CD4-positive, alpha-beta T cell treated with Interleukin-6 at 100 ng/mL for 8 hours (primary cell): ENCODE measurements at regions not wholly inside any gene's neighbourhood (a gene's known extent, or its start where the extent isn't known, plus 50 kb on each side); places are given as distances from the start of the nearest gene placed in this dataset.

Experiments
- DNase-seq: peaks from one replicate; pipeline ENCODE4 v3.0.0-alpha.2; 2020; ENCODE audit warnings: mixed read lengths, low spot score

DNA sequence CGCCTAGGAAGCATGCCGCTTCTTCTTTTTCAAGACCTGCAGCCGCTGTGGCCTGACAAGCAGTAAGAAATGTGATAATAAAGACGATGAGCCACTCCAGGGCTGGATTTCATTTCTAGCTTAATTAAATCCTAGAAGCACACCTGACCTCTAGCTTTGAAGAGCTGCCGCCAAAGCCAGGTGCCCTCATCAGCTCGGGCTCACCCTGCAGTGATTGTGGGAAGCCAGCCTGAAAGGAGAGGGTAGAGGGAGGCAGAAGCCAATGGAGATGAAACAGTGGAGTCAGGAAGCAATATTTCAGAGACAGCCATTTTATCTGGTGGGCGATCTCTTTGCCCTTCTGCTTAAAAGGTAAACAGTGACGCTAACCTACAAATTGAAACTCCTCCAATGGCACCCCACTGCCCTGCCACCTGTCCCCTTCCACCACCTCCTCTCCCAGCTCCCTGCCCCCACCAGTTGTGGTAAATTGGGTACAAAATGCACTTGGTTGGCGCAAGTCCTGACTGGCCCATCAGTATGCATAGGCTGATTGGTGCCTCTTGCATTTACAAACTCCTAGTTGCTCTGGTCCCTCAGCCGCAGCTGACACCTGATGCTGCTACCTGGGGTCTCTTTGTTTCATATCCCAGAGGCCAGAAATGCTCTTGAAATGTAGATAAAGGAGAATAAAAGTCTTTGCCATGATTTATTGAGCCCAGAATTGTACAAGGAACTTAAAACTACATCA lies 385.3 kb downstream of the PDCD6IP start:
- DNase-seq: no peak

DNA sequence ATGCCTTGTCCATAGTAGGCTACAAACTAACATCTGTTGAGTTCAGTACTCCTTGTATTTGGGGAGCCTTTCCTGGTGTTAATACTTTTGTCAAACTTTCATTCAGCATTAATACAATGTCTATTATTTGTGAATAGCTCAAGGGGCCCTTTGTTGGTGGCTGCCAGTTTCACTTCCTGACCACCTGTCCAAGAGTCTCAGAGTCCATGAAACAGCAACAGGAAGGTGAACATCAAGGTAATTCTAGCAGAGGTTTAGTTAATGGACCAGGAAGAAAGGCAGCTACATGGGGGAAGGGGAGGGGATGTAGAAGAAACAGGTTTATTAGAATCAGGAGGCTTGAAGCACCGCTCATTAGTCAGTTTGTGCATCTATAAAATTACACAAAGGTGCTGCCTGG lies 386.9 kb downstream of the PDCD6IP start:
- DNase-seq: no peak

DNA sequence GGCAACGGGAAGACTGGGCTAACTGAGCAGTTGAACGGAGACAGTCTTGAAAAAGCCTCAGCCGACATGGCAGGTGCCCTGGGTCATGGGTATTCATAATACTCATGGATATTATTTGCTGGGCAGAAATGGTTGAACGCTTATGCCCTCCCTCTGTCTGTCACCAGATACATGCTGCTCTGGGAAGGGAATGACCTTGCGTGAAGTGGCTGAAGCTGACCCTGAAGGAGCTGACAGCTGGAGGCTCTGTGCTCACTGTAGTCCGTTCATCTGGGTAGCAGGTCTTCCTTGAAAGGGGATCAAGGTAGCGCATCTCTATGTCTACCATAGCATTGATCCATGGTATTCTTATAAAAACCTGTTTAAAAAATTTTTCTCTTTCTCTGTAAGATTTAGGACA lies 390.7 kb downstream of the PDCD6IP start:
- no peak for DNase-seq

DNA sequence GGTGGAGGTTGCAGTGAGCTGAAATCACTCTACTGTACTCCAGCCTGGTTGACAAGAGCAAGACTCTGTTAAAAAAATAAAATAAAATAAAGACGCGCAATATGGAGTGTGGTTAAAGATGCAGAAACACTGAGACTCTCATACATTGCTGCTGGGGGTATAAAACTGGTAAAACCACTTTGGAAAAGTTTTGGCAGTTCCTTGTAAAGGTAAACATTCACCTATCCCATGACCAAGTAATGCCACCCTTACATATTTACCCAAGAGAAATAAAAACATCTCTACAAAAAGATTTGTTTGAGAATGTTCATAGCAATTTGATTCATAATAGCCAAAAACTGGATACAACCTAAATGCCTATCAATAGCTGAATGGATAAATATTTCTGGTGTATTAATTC lies 398.5 kb downstream of the PDCD6IP start:
- DNase-seq: no peak

DNA sequence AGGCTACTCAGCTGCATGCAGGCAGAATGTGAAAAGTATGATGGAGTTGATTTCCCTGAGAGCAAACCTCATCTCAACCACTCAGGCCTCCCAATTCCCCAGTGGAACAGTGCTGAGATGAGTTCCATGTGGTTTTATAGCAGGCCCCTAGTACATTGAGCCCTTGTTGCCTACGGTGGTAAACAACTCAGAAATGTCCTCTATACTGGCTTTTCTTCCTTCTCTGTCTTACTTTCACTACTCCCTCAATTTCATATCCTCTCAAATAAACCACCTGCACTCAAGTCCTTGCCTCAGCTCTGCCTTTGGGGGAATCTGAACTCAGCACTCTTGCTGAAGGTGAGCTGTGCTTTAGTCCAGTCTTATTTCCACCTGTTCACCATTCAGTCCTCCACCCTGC lies 399.9 kb downstream of the PDCD6IP start:
- no peak for DNase-seq

DNA sequence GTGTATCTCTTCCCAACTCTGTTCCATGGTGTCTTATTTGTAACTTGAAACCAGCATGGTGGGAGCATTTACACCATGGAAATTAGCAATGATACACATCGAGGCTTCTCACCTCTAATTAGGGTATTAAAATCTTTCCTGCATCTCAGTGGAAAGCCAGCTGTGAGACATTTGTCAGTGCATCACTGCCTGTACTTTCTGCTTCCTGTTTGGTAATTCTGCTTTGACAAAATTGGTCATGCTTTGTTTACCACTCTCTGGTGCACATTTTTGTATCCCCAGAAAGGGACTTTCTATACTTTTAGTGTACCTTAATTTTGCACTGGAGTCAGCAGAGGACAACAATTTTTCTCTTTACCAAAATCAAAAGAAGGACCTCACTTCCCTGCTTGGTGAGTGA lies 402.1 kb downstream of the PDCD6IP start:
- no peak for DNase-seq

DNA sequence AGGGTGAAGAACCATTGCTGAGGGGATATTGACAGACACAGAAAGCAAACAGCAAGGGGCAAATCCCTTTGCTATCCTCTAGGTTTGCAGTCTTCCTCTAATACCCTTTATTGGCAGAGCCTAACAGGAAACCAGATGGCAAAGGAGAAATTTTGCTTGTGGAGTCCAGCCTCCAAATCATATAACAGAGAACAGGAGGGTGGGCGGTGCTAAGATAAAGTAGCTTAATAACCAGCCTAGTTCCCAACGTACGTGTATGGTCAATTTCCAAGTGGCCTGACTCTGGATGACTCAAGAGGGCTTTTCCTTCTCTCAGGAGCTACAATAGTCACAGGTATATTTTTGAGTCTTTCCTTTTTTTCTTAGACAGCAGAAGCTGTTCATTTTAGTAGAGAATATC lies 404.5 kb downstream of the PDCD6IP start:
- no peak for DNase-seq

DNA sequence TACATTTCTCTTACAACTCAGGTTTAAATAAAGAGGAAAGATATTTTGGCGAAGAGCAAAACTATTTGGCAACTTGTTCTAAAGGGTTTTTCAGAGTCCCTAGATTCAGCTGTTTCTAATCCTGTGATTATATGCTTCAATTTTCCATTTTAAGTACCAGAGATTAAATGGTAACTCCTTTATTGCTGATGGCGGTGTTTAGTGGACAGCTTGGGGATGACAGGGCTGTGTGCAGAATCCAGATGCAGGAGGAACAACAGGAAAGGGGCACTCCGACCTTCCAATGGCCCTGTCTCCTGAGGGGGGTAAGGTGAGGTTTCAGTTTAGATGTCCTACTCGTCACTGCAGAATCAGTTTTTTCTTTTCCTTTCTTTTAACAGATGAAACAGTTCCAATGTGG lies 405.0 kb downstream of the PDCD6IP start:
- no peak for DNase-seq

DNA sequence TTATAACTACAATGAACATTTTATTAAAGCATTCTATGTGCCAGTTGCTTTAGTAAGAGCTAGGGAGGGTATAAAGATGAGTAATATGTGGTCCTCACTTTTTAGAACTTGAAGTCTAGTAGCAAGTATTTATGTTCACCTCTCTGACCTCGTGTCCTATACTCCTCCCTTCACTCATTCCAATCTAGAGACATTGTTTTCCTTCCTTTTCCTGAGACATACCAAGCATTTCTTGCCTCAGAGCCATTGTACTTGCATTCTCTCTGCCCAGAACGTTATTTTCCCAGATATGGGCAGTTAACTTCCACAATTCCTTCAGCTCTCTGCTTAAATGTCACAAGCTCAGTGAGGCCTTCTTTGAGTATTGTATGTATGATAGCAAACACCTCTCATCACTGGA lies 408.6 kb downstream of the PDCD6IP start:
- no peak for DNase-seq

DNA sequence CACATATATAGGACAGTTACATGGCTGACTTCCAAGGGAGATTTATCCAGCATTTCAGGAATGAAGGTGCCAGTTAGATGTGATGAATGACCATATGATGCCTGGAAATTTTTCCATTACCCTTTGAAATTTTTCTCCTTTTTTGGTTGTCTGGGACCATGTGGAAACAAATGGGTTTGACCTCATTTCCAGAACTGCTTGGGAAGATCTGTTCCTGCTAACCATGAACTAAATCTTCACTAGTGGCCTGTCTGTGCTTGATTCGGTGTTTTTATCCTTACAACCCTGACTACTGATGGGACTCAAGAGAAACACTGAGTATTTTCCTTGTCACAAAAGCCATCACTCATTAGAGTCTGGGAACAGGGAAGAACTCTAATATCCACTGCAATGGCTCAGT lies 409.4 kb downstream of the PDCD6IP start:
- DNase-seq: no peak

DNA sequence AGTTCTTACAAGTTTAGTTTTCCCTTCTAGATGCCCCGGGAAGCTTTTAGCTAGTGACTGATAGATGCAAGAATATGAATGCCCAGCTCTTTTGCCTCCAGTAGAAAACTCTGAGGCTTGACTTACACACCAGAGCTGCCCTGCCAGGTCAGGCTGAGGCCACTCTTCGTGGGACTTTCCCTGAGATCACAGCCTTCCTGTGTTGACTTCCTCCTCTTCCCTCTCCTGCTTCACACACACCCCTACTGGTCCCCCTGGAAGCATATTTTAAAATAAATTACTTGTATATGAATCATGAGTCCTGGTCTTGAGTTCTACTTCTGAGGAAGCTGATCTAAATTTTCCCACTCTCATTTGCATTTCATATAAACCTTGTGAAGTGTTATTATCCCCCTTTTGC lies 413.7 kb downstream of the PDCD6IP start:
- no peak for DNase-seq

DNA sequence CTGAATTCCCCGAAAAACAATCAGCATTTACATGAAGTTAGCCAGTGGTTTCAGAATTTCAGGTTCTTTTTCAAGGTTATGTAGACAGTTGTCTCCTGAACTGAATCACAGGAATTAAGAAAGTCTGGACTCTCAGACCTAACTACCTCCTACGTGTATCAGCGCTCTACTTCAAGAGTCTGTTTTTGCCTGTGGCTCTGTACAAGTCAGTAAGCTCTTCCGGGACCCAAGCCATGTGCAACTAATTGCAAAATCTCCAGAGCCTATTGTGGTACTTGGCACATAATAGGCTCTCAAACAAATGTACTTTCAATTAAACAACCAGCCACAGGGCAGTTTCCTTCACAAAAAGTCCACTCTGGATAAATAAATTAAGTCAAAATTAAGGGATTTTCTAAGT lies 414.2 kb downstream of the PDCD6IP start:
- no peak for DNase-seq

DNA sequence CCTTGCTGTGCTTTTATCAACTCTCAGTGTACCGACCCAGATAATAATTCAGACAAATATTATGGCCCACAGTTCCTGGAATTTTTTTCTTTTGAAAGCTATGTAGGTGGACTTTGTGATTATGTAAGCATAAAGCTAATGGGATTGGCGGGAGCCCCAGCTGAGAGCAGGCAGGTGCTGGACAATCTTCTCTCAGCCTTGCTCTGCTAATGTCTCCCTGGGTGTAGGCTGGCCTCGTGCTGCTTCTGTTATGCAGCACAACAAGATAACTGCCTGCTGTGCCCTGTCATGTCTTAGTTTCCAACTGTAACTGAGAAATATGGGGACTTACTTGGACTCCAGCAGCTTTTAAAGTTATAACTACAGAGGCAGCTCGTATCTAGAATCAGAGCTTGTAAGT lies 415.0 kb downstream of the PDCD6IP start:
- DNase-seq: no peak

DNA sequence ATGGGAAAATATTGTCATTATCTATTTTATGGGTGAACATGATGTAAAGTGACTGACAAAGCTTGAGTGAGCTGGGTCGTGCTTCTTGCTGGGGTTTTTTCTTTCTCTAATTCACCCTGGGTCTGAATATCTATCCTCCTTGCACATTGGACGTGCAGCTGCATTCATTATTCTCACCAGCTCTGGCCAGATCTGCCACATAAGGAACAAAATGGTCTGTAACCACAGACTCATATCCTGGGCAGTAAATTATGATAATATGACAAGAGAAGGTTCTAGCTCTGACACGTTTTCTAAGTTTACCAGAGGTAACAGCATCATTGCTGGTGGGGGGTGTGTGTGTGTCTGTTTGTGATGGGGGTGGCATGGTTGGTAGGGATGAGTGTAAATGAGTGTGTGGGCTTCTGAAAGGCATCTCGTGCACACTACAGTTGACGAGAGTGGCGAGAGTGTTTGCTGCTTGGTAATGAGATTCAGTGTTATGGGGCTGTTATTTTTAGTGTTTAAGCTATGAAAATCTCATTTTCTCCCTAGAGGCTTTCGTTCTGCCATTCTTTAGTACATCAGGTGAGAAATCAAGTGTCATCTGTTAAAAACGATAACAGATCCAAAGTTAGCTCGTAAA lies 418.4 kb downstream of the PDCD6IP start:
- no peak for DNase-seq

DNA sequence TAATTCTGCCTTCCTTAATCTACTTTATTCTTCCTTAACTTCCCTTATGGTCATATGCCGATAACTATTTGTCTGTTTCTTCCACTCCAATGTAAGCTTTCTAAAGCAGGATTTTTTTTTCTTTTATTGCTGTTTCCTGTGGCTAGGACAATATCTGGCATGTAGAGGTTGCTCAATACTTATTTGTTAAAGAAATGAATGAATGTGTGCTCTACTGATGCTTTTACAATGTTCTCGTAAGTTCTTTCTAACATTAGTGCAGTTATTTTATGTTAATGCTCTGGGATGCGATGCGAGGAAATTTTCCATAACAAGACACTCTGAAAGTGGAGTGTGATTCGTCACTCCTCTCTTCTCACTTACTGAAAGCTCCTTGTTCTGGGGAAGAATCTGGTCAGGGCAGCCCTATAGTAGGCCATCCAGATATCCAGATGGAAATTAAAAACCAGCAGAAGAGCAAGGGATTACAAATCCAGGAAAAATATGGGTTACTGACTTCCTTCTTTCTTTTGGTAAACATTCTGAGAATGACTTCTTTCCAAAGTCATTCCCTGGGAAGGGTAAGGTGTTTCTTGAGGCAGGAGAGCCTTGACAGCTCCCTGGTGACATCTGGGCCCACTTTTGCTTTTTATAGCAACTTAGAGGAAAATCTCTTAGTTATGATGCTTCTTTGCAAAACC lies 420.4 kb downstream of the PDCD6IP start:
- DNase-seq: no peak

DNA sequence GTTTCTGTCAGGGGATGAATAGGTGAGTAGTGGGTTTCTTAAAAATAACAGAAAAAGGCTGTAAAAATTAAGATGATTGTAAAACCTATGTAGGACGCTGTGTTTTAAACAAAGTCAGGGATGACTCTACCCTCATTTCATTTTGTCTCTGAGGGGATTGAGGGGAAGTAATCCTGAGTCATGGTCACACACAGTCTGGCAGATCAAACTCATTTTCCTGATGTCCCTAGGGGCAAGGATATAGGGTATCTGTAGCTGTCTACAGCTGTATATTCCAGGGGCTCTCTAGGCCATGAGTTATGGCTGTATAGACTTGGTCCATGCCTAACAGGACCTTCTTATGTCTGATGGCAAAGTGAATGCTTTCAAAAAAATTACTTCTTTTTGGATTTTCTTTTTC lies 421.1 kb downstream of the PDCD6IP start:
- DNase-seq: no peak

DNA sequence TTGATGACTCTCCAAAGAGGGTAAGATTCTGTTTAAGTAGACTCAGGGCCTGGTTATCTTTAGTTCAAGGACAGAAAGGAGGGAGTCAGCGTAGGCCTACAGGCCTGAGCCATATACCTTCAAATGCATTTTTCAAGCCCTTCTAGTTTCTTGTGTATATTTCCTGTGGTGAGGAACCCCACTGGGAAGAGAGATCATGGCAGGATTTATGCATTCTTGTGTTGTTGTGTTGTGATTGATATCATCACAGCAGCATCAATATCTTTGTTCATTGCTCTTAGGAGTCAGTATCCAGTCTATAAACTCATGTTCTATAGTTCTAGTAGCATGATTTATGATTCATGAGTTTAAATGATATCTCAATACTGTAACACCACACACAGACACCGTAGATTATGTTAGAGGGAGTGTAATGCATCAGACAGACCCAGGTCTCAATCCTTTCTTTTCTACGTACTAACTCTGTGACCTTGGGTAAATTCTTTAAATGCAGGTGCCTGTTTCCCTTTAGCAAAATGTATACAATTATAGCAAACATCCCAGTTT lies 427.5 kb downstream of the PDCD6IP start:
- no peak for DNase-seq

DNA sequence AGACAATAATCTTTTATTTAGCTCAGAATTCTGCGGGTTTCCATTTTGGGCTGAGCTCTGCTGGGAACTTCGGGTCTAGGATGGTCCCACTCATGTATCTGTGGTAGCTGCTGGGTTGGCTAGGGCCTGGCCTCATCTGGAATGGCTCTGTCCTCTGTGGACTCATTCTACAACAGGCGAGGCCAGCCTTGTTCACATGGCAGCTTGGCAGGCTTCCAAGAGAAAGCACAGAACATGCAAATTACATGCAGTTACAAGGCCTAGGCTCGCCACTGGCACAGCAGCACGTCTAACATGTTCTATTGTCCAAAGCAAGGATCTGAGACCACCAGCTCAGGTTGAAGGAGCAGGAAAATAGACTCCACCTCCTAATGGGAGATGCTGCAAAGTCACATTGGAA lies 431.4 kb downstream of the PDCD6IP start:
- no peak for DNase-seq

DNA sequence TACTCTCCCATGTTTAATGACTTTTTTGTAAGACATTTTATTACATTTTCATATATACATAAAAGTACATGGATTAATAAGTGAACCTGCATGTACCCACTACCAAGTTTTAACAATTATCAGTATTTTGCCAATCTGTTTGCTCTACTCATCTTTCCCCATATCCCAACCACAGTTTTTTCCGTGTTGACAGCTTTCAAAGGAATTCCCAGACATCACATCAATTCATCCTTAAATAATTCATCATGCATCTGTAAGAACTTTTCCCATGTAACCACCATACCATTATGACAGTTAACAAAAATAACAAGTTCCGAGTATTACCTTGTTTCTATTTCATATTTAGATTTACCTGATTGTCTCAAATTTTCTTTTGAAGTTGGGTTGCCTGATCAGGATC lies 436.7 kb downstream of the PDCD6IP start:
- DNase-seq: no peak

DNA sequence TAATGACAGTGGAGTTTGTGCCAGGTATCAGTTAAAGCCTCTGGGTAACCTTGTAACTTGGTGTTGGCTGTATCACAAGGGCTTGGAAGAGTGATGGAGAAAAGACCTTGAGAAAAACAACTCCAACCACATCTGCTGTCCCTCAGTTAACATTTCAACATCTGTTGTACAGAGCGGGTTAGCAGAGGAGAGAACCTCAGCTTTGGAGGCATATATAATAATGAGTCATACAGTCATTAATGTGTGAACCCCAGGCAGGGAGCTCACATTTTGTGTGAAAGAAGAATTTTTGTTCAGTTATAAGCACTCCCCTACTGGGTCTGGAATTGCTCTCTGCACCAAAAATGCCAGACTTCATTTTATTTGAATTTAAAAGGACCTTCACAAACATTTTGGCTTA lies 439.5 kb downstream of the PDCD6IP start:
- no peak for DNase-seq

DNA sequence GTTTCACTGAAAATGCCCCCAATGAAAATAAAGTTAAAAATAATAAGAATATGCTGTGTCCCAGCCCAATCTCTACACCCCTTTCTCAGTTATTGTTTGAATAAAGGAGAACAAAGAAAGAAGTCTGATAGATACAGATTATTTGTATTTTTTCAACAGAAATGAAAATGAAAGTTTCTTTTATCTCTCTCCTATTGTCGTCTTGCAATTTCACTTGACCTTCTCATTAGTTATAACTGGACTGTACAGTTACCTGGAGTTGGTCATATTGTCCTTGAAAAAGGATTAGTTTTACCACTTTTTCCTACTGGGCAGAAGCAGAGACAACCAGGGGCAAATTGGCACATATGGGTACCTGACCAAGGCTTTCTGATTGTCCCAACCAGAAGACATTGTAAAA lies 440.0 kb downstream of the PDCD6IP start:
- no peak for DNase-seq

DNA sequence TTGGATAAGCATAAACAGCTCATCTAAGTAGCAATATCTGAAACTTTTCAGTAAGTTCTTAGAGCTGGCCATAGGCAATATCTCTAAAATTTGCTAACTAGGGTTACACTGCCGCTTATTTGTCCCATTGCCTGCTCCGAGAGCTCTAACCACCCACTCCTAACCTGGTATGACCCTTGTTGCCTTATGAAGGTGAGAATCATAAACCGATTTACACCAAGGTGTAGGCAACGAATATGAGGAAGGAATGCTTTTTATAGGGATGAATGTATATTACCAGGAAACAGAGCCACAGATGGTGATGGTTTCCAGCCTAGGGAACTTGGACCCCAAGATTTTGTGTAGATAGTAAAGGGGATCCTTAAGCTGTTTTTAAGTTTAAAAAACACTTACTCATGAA lies 440.9 kb downstream of the PDCD6IP start:
- DNase-seq: no peak

DNA sequence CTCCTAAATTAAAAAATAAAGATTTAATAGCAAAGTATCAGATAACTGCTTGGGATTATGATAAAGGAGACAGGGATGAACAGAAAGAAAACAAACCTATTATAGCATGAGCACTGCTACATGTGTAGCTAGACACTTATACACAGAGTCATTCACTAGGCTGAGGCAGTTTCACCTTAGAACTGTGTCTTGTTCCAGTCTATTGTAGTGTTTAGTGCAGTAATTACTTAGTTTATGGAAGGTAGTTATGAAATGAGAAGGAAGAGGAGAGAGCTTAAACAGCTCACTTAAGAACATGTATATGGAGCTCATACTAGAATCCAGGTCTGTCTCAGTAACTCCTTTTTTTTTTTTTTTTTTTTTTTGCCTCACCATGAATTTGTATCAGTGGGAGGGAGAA lies 441.4 kb downstream of the PDCD6IP start:
- no peak for DNase-seq
